HL-60 (cell line): ENCODE measurements at regions not wholly inside any gene's neighbourhood (a gene's known extent, or its start where the extent isn't known, plus 50 kb on each side); places are given as distances from the start of the nearest gene placed in this dataset.

Experiments
- DNase-seq, 2 experiments: peaks; one replicate each; pipeline ENCODE4 v3.0.0-alpha.2; 2010 to 2020; ENCODE audit warnings: low read depth in 1 of 2, low spot score in 1 of 2
- H3K27ac ChIP-seq: fragments of 250-450 bp; sonication (Bioruptor Pico); replicated peaks from 2 replicates; pipeline ENCODE4 v1.5.1; 2020; ENCODE audit warnings: mild to moderate bottlenecking, moderate library complexity
- H3K27me3 ChIP-seq: fragments of 250-450 bp; sonication (Bioruptor Pico); 2 replicates; pipeline ENCODE4 v1.5.1; 2021; ENCODE audit warnings: mild to moderate bottlenecking, moderate library complexity; ENCODE audit not compliant: insufficient read depth, poor library complexity, severe bottlenecking
- H3K4me3 ChIP-seq: replicated peaks from 2 replicates; pipeline ENCODE4 v1.5.1; 2011; ENCODE audit warnings: mild to moderate bottlenecking, control low read depth, low read length; ENCODE audit not compliant: insufficient read depth
- GABPA ChIP-seq: IDR thresholded peaks from 2 replicates; pipeline ENCODE4 v1.6.1; 2012; ENCODE audit warnings: low read depth
- POLR2AphosphoS5 ChIP-seq: IDR thresholded peaks from 2 replicates; pipeline ENCODE4 v1.6.1; 2012; ENCODE audit warnings: low read depth
- REST ChIP-seq: IDR thresholded peaks from 2 replicates; pipeline ENCODE4 v1.6.1; 2012; ENCODE audit warnings: low read depth; ENCODE audit not compliant: insufficient replicate concordance
- SPI1 ChIP-seq: IDR thresholded peaks from 2 replicates; pipeline ENCODE4 v1.6.1; 2012; ENCODE audit warnings: low read depth, mild to moderate bottlenecking, borderline replicate concordance
- TF ChIP-seq, protein P1 (sequence below): IDR thresholded peaks from one replicate; pipeline ENCODE4 v1.5.1; 2011; ENCODE audit warnings: low read length, control low read depth, inconsistent platforms; ENCODE audit not compliant: insufficient read depth

DNA sequence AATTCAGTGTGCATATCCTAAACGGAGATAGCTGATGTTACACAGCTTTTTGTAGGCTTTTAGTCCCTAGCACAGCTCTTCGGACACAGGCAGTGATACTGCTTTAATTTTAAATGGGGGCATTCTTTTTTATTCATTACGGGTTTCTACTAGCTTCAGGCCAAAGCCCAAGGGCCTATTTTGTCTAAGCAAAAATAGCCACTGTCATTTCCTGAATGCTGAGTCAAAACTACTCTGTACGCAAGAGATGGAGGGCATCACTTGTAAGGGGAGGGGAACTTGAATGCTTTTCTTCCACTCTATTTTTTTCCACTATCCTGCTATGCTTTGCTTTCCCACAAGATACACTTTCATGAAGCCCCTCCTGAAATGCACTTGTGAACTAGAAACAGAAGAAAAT, 360.7 kb downstream of the PMP22 start:
- no peak overlapping the region for H3K4me3 ChIP-seq
- TF ChIP-seq SPI1 (no peak), REST (no peak), POLR2AphosphoS5 (no peak), GABPA (no peak)
- TF ChIP-seq, protein P1, sequence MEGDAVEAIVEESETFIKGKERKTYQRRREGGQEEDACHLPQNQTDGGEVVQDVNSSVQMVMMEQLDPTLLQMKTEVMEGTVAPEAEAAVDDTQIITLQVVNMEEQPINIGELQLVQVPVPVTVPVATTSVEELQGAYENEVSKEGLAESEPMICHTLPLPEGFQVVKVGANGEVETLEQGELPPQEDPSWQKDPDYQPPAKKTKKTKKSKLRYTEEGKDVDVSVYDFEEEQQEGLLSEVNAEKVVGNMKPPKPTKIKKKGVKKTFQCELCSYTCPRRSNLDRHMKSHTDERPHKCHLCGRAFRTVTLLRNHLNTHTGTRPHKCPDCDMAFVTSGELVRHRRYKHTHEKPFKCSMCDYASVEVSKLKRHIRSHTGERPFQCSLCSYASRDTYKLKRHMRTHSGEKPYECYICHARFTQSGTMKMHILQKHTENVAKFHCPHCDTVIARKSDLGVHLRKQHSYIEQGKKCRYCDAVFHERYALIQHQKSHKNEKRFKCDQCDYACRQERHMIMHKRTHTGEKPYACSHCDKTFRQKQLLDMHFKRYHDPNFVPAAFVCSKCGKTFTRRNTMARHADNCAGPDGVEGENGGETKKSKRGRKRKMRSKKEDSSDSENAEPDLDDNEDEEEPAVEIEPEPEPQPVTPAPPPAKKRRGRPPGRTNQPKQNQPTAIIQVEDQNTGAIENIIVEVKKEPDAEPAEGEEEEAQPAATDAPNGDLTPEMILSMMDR = no peak
- no peak overlapping the region for H3K27ac ChIP-seq
- no peaks in the 10 kb centered on the region for H3K27me3 ChIP-seq
- no peak for DNase-seq

- H3K27ac ChIP-seq = no peak overlapping the region
- TF ChIP-seq, protein P1 = no peak
- TF ChIP-seq POLR2AphosphoS5 (no peak), REST (no peak), SPI1 (no peak), GABPA (no peak)
- no peak overlapping the region for H3K4me3 ChIP-seq
- H3K27me3 ChIP-seq = no peaks in the 10 kb centered on the region
- no peak for DNase-seq
These were observed 361.3 kb downstream of the PMP22 start for GRCh38 chr17:14903854-14904253.

DNA sequence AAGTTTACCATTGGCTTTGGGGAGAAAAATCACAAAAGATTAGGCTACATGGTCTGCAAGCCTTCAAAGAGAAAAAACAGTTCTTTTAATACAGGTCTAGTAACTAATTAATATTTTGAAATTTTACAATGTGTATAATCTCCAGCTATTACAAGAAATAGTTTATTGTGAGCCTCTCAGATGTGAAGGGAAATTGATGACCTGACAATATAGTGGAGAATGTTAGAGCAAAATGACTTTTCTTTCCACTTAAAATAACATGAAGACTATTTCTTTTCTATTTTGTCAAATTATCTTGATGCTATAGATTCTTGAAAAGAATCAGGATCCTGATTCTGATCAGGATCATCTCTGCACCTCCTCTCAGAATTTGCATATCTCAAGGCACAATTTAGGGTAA, 362.3 kb downstream of the PMP22 start:
- Histone ChIP-seq H3K27me3 (no peaks in the 10 kb centered on the region), H3K4me3 (no peak overlapping the region), H3K27ac (no peak overlapping the region)
- no peak for DNase-seq
- TF ChIP-seq SPI1 (no peak), GABPA (no peak), REST (no peak), POLR2AphosphoS5 (no peak)
- TF ChIP-seq, protein P1 = no peak
